PFSK-1 (cell line): ENCODE measurements at regions not wholly inside any gene's neighbourhood (a gene's known extent, or its start where the extent isn't known, plus 50 kb on each side); places are given as distances from the start of the nearest gene placed in this dataset.

Source experiments
- FOXP2 ChIP-seq: optimal IDR thresholded peaks from 2 replicates; pipeline ENCODE3; 2011; ENCODE audit warnings: borderline replicate concordance, control low read depth, inconsistent platforms; ENCODE audit not compliant: insufficient read depth; ENCODE audit errors: extremely low read length, extremely low read depth
- POLR2AphosphoS5 ChIP-seq: IDR thresholded peaks from 2 replicates; pipeline ENCODE4 v1.6.1; 2012; ENCODE audit warnings: low read depth, mild to moderate bottlenecking, control low read depth, low read length, moderate library complexity
- REST ChIP-seq, 2 experiments: IDR thresholded peaks; 2 replicates each; pipeline versions ENCODE4 v1.6.1 to v1.8.0; 2011 to 2012; ENCODE audit warnings: low read depth in 2 of 2, low read length in 2 of 2, control low read depth in 1 of 2, inconsistent platforms in 1 of 2, mild to moderate bottlenecking in 1 of 2, moderate library complexity in 1 of 2; ENCODE audit not compliant: insufficient read depth in 1 of 2
- SIN3A ChIP-seq: IDR thresholded peaks from 2 replicates; pipeline ENCODE4 v1.6.1; 2012; ENCODE audit warnings: mild to moderate bottlenecking, low read length, moderate library complexity, borderline replicate concordance; ENCODE audit not compliant: insufficient read depth

GRCh38 chr15:38810686-38811085 is 246.1 kb upstream of the RASGRP1 start:
- TF ChIP-seq SIN3A (no peak), POLR2AphosphoS5 (no peak), REST (IDR thresholded peaks at IDR 0.05; ENCODE audit: insufficient read depth in 1 of 2, low read depth in 2 of 2, low read length in 2 of 2) (no peak), FOXP2 (no peak)
